RWPE2 (cell line): ENCODE measurements at regions not wholly inside any gene's neighbourhood (a gene's known extent, or its start where the extent isn't known, plus 50 kb on each side); places are given as distances from the start of the nearest gene placed in this dataset.

Source experiments
- ATAC-seq: fragments of 200-7000 bp; cut with Tn5 transposase; 3 replicates; pipeline ENCODE4 v1.9.1; 2021; ENCODE audit warnings: low read depth
- DNase-seq: peaks from one replicate; pipeline ENCODE4 v3.0.0-alpha.2; 2020; ENCODE audit warnings: low spot score
- H3K27ac ChIP-seq: fragments of 450-650 bp; 2 replicates; pipeline ENCODE4 v1.5.1; 2017; ENCODE audit warnings: mild to moderate bottlenecking; ENCODE audit not compliant: poor library complexity, severe bottlenecking
- H3K27me3 ChIP-seq: fragments of 250-450 bp; sonication (Bioruptor Pico); 2 replicates; pipeline ENCODE4 v1.5.1; 2021; ENCODE audit warnings: mild to moderate bottlenecking, moderate library complexity; ENCODE audit not compliant: insufficient read depth, poor library complexity, severe bottlenecking
- H3K36me3 ChIP-seq: fragments of 250-450 bp; sonication (Bioruptor Pico); 2 replicates; pipeline ENCODE4 v1.5.1; 2020; ENCODE audit warnings: low read depth, mild to moderate bottlenecking, moderate library complexity
- H3K4me1 ChIP-seq: fragments of 250-450 bp; sonication (Bioruptor Pico); 2 replicates; pipeline ENCODE4 v1.5.1; 2021; ENCODE audit warnings: mild to moderate bottlenecking, moderate library complexity; ENCODE audit not compliant: insufficient read depth, poor library complexity, severe bottlenecking
- H3K4me3 ChIP-seq: fragments of 250-450 bp; sonication (Bioruptor Pico); 2 replicates; pipeline ENCODE4 v1.5.1; 2021; ENCODE audit warnings: mild to moderate bottlenecking, moderate library complexity; ENCODE audit not compliant: severe bottlenecking
- H3K9me3 ChIP-seq: fragments of 250-450 bp; sonication (Bioruptor Pico); 2 replicates; pipeline ENCODE4 v1.5.1; 2021; ENCODE audit warnings: mild to moderate bottlenecking, moderate library complexity; ENCODE audit not compliant: severe bottlenecking
- TF ChIP-seq, protein P1 (sequence below): fragments of 450-650 bp; IDR thresholded peaks from one replicate; pipeline ENCODE4 v1.5.1; 2017; ENCODE audit warnings: mild to moderate bottlenecking, moderate library complexity; ENCODE audit not compliant: poor library complexity, severe bottlenecking

DNA sequence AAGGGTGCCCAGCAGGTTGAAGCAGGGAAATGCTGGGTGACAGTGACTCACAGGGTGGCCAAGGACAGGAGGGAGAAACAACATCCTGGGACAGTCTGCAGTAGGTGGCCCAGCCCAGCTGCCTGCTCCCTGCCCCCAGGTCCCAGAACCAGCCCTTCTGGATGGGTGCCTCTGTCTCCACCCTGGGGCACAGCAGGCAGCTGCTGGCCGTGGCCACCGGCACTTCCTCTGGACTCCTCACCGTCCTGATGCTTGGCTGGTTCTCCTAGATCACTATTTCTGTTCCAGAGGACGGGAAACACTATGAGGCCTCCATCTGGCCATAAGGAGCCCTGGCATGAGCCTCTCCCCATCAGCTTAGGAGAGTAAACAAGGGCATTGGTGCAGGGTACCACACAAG lies 258.9 kb downstream of the XXYLT1 start:
- no peak for ATAC-seq
- Histone ChIP-seq H3K27ac (no peak overlapping the region), H3K9me3 (peaks cover 3% of the 10 kb centered on the region), H3K4me3 (no peak overlapping the region), H3K4me1 (no peaks in the 10 kb centered on the region), H3K27me3 (no peaks in the 10 kb centered on the region), H3K36me3 (no peaks in the 10 kb centered on the region)
- DNase-seq, result peak; percentile 29
- TF ChIP-seq, protein P1, sequence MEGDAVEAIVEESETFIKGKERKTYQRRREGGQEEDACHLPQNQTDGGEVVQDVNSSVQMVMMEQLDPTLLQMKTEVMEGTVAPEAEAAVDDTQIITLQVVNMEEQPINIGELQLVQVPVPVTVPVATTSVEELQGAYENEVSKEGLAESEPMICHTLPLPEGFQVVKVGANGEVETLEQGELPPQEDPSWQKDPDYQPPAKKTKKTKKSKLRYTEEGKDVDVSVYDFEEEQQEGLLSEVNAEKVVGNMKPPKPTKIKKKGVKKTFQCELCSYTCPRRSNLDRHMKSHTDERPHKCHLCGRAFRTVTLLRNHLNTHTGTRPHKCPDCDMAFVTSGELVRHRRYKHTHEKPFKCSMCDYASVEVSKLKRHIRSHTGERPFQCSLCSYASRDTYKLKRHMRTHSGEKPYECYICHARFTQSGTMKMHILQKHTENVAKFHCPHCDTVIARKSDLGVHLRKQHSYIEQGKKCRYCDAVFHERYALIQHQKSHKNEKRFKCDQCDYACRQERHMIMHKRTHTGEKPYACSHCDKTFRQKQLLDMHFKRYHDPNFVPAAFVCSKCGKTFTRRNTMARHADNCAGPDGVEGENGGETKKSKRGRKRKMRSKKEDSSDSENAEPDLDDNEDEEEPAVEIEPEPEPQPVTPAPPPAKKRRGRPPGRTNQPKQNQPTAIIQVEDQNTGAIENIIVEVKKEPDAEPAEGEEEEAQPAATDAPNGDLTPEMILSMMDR, result no peak

DNA sequence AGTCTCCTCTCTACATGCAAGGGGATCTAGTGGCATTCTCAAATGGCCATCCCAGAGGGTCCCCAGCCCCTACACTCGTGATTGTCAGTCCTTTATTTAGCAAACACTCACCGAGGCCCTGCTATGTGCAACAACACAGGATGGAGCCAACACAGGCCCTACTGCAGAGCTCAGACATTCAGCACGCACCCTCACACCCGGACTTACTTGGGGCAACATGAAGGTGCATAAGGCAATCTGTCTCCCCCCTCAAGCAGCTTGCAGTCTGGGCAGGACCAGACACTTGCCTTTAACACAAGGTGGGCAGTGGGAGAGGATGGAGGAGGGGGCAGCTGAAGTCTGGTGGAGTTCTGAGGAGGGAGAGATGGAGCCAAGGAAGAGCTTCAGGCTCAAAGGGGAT lies 258.4 kb downstream of the XXYLT1 start:
- TF ChIP-seq, protein P1, result no peak
- Histone ChIP-seq H3K27me3 (no peaks in the 10 kb centered on the region), H3K27ac (no peak overlapping the region), H3K36me3 (no peaks in the 10 kb centered on the region), H3K4me1 (no peaks in the 10 kb centered on the region), H3K9me3 (peaks cover 3% of the 10 kb centered on the region), H3K4me3 (no peak overlapping the region)
- DNase-seq, result peak; percentile 23
- ATAC-seq, result no peak

DNA sequence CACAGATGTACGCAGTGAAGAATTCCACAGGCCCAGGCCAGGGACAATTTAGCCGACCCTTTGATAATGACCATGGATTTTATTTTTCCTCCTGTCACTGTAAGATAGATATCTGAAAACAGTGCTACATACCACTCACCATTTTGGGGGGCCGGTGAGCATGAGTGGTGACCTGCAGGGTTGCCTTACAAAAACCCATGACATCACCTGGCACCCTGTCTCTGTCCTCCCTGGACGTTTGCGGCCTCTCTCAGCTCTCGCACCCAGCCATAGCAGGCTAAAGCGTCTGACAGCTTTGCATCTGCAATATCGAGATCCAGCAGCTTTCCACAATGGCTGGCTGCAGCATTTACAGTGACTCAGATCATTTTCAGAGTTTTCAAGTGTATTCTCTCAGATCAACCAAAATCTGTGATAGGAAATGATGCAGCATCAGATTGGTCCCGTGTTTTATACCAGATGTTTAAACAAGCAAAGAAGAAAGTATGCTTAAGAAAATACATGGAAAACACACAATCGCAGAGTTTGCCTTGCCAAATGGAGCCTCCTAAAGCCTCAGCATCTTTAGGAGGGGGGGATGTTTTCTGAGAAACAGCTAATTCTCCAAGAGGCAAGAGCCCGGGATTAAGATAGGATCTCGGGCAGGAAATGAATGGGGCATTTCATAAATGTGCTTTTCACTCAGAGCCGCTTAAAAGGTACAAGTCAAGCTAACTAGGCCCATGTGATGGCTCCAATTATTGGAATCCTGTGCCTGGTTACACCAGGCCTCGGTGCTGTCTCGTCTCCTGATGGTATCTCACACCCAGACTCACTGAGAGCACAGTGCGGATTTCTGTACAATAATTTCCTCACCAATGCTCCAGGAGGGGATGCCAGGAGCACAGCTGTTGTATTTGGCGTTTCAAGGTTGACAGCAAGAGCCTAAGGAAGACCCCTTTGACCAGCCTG lies 257.3 kb downstream of the XXYLT1 start:
- TF ChIP-seq, protein P1, result no peak
- Histone ChIP-seq H3K36me3 (no peaks in the 10 kb centered on the region), H3K27ac (no peak overlapping the region), H3K9me3 (peaks cover 3% of the 10 kb centered on the region), H3K4me1 (no peaks in the 10 kb centered on the region), H3K4me3 (no peak overlapping the region), H3K27me3 (no peaks in the 10 kb centered on the region)
- DNase-seq (peak; percentile 14), ATAC-seq (no peak)

DNA sequence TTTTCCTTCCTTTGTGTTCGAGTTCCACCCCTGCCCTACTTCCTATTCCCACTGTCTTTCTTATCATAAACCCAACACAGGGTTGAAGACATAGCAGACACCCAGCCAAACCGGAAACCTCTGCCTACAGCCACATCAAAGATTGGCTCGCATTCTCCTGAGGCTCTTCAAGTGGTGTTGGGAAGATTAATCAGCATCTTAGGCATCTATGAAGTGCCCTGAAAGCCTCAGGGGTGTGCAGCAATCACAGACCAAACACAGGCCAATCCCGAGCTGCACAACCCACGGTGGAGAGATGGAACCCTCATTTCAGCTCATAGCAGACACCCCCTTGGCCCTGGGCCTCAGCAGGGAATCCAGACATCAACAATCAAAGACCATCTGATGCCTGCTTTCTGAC lies 255.9 kb downstream of the XXYLT1 start:
- H3K4me1 ChIP-seq, result no peaks in the 10 kb centered on the region
- peak; percentile 15 for DNase-seq

More for the DNA sequence above, 255.9 kb downstream of the XXYLT1 start:
- no peaks in the 10 kb centered on the region for H3K36me3 ChIP-seq
- peaks cover 3% of the 10 kb centered on the region for H3K9me3 ChIP-seq
- no peak overlapping the region for H3K27ac ChIP-seq
- no peak for ATAC-seq
- TF ChIP-seq, protein P1, result no peak
- no peaks in the 10 kb centered on the region for H3K27me3 ChIP-seq
- no peak overlapping the region for H3K4me3 ChIP-seq
